D721Med (cell line): ENCODE measurements at regions not wholly inside any gene's neighbourhood (a gene's known extent, or its start where the extent isn't known, plus 50 kb on each side); places are given as distances from the start of the nearest gene placed in this dataset.

Experiments
- DNase-seq: peaks from one replicate; pipeline ENCODE4 v3.0.0; 2011; ENCODE audit warnings: low spot score; ENCODE audit not compliant: insufficient read length
- FAIRE-seq: peaks from 2 replicates; lab custom pipeline; 2011; peaks lifted over from hg19 to GRCh38; lab: Jason Lieb, UNC
- CTCF ChIP-seq: IDR thresholded peaks from 2 replicates; pipeline ENCODE4 v1.5.1; 2012; ENCODE audit warnings: mild to moderate bottlenecking, control low read depth; ENCODE audit not compliant: insufficient read depth; ENCODE audit errors: missing control alignments

GRCh38 chr1:36729716-36730510 is 247.2 kb upstream of the CSF3R start:
- DNase-seq (no peak), FAIRE-seq (no peak)
- TF ChIP-seq CTCF: no peak

- DNase-seq: no peak
- no peak for TF ChIP-seq CTCF
- FAIRE-seq: no peak
Observed at GRCh38 chr1:36729289-36729688, 246.6 kb upstream of the CSF3R start.

- FAIRE-seq (no peak), DNase-seq (no peak)
- TF ChIP-seq CTCF: no peak
Observed at GRCh38 chr1:36728846-36729245, 246.1 kb upstream of the CSF3R start.

- no peak for FAIRE-seq
Observed at GRCh38 chr1:36728051-36728450, 245.3 kb upstream of the CSF3R start.

GRCh38 chr1:36725151-36725550 is 242.4 kb upstream of the CSF3R start:
- no peak for TF ChIP-seq CTCF
- DNase-seq: no peak
- no peak for FAIRE-seq

More at GRCh38 chr1:36728051-36728450, 245.3 kb upstream of the CSF3R start:
- no peak for DNase-seq
- no peak for TF ChIP-seq CTCF

- DNase-seq (no peak), FAIRE-seq (no peak)
- no peak for TF ChIP-seq CTCF
Observed at GRCh38 chr1:36723813-36724212, 241.1 kb upstream of the CSF3R start.

- no peak for FAIRE-seq
Observed at GRCh38 chr1:36722871-36723270, 240.2 kb upstream of the CSF3R start.

More at GRCh38 chr1:36722871-36723270, 240.2 kb upstream of the CSF3R start:
- no peak for DNase-seq
- no peak for TF ChIP-seq CTCF
